Aorta (tissue), 5 donors: ENCODE measurements at regions not wholly inside any gene's neighbourhood (a gene's known extent, or its start where the extent isn't known, plus 50 kb on each side); places are given as distances from the start of the nearest gene placed in this dataset.
A peak's percentile ranks its signal among the peaks of the same experiment; 100 is the strongest.
"Not testable (repeated sequence)": the region's sequence is repeated elsewhere in the genome, so short reads cannot be mapped to it uniquely, and the experiment has no call there.

ENCODE experiments used
- ATAC-seq: fragments of 200-7000 bp; cut with Tn5 transposase; one replicate; pipeline ENCODE4 v1.9.1; 2022; ENCODE audit warnings: moderate library complexity; ENCODE audit not compliant: low FRiP score
- DNase-seq, 2 donors: peaks; one replicate each; pipeline ENCODE4 v3.0.0-alpha.2; 2020
- H3K27ac ChIP-seq, 2 donors: one replicate each; pipeline ENCODE4 v1.5.1; 2013; ENCODE audit warnings: low read length in 2 of 2, mild to moderate bottlenecking in 2 of 2, moderate library complexity in 2 of 2, control low read depth in 1 of 2, inconsistent platforms in 1 of 2, low read depth in 1 of 2
- H3K27me3 ChIP-seq, 2 donors: one replicate each; pipeline ENCODE4 v1.6.1; 2013; ENCODE audit warnings: control low read depth in 1 of 2, low read length in 1 of 2, mild to moderate bottlenecking in 1 of 2, moderate library complexity in 1 of 2; ENCODE audit not compliant: insufficient read depth in 2 of 2, control insufficient read depth in 1 of 2
- H3K36me3 ChIP-seq, 2 donors: one replicate each; pipeline ENCODE4 v1.6.1; 2013; ENCODE audit warnings: control low read depth in 1 of 2, low read length in 1 of 2, mild to moderate bottlenecking in 1 of 2; ENCODE audit not compliant: insufficient read depth in 2 of 2, control insufficient read depth in 1 of 2
- H3K4me1 ChIP-seq, 2 donors: one replicate each; pipeline ENCODE4 v1.6.1; 2013; ENCODE audit warnings: low read length in 2 of 2, control low read depth in 1 of 2, mild to moderate bottlenecking in 1 of 2, moderate library complexity in 1 of 2; ENCODE audit not compliant: insufficient read depth in 2 of 2, control insufficient read depth in 1 of 2
- H3K4me3 ChIP-seq, 2 donors: one replicate each; pipeline ENCODE4 v1.5.1; 2013; ENCODE audit warnings: low read length in 2 of 2, control low read depth in 1 of 2, mild to moderate bottlenecking in 1 of 2
- H3K9me3 ChIP-seq: one replicate; pipeline ENCODE4 v1.6.1; 2013; ENCODE audit warnings: mild to moderate bottlenecking, low read length; ENCODE audit not compliant: control insufficient read depth
- WGBS, 2 donors: extraction: QIAGEN DNeasy Blood & Tissue Kit; methylation state at CpG; one replicate each; pipeline ENCODE4 v1.1.7; 2013; 5-methylcytosine and 5-hydroxymethylcytosine counted together
- intact Hi-C, 2 donors: fragments of 100-400 bp; cut with DNase I; formaldehyde crosslinking; loops; one replicate each; pipeline versions ENCODE4 v1.14.2 to v1.15.0; 2022
- donor health status: healthy with polysubstance abuse.
- donor health status: Bipolar disorder and iron deficiency.
- donor health status: DM: no; HTN: no; CAD: no.
- donor health status: DM: no; HTN: no; CAD: no.
- donor health status: DM: yes; HTN: yes; CAD: no.

GRCh38 chr16:11413907-11414595 is 68.8 kb downstream of the RMI2 start:
- DNase-seq (no peak), ATAC-seq (no peak)
- Histone ChIP-seq H3K4me3 (no peak overlapping the region), H3K27ac (no peak overlapping the region), H3K4me1 (no peaks in the 10 kb centered on the region), H3K36me3 (no peaks in the 10 kb centered on the region), H3K9me3 (no peaks in the 10 kb centered on the region), H3K27me3 (no peaks in the 10 kb centered on the region)
- intact Hi-C loops = loop anchor here (5.0 kb wide), 3 partner anchors 73 to 173 kb away; partner anchors contain the start of gene LITAF (in 1 of the 2)
- WGBS, 2 donors = 86 to 94% methylated on average over 9 to 11 of the region's 11 CpGs

- intact Hi-C loops = loop anchor here (5.0 kb wide), 3 partner anchors 72 to 172 kb away; partner anchors contain the start of gene LITAF (in 1 of the 2)
- H3K27me3 ChIP-seq = no peaks in the 10 kb centered on the region
- no peak overlapping the region for H3K4me3 ChIP-seq
- H3K4me1 ChIP-seq = no peaks in the 10 kb centered on the region
- no peaks in the 10 kb centered on the region for H3K9me3 ChIP-seq
- no peak for DNase-seq
- 84 to 85% methylated on average over 20 to 21 of the region's 21 CpGs for WGBS, 2 donors
- ATAC-seq = no peak
- no peak overlapping the region for H3K27ac ChIP-seq
- no peaks in the 10 kb centered on the region for H3K36me3 ChIP-seq
Observed at GRCh38 chr16:11414815-11415775, 69.8 kb downstream of the RMI2 start.

- ATAC-seq (no peak), DNase-seq (peak in 1 of 2 donors; percentile 59)
- no peaks in the 10 kb centered on the region for H3K4me1 ChIP-seq
- intact Hi-C loops = no loop called here
- no peaks in the 10 kb centered on the region for H3K36me3 ChIP-seq
- H3K27ac ChIP-seq = no peak overlapping the region
- no peaks in the 10 kb centered on the region for H3K9me3 ChIP-seq
- no peak overlapping the region for H3K4me3 ChIP-seq
- WGBS, 2 donors = 88 to 91% methylated on average over 16 of the region's 16 CpGs
- no peaks in the 10 kb centered on the region for H3K27me3 ChIP-seq
Observed at GRCh38 chr16:11416228-11417001, 71.2 kb downstream of the RMI2 start.

DNA sequence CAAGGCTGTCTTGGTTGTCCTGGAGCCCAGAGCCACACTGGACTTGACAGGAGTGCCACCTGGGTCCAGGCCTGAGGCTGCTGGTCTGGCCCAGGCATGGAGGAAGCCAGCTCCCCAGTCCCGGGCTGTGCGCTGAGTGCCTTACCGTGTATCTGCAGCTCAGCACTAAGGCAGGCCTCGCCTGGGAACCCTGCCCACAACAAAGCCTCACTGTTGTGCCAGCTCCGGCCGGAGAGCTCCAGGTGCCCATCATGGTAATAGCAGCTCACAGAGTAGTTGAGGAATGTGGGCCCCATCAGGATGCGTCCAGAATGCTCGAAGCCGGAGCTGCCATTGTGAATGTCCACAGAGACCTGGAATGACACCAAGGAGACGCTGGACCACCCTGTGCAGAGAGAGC is 72.2 kb downstream of the RMI2 start:
- Histone ChIP-seq H3K9me3 (no peaks in the 10 kb centered on the region), H3K36me3 (no peaks in the 10 kb centered on the region), H3K27me3 (no peaks in the 10 kb centered on the region), H3K27ac (no peak overlapping the region), H3K4me3 (no peak overlapping the region), H3K4me1 (no peaks in the 10 kb centered on the region)
- no peak for ATAC-seq
- peak in 1 of 2 donors; percentile 66 for DNase-seq
- WGBS, 2 donors = 69 to 73% methylated on average over 10 of the region's 10 CpGs
- intact Hi-C loops = no loop called here

- Histone ChIP-seq H3K36me3 (no peaks in the 10 kb centered on the region), H3K4me3 (no peak overlapping the region), H3K27ac (no peak overlapping the region), H3K9me3 (no peaks in the 10 kb centered on the region), H3K4me1 (no peaks in the 10 kb centered on the region), H3K27me3 (no peaks in the 10 kb centered on the region)
- intact Hi-C loops = no loop called here
- DNase-seq (no peak), ATAC-seq (no peak)
- WGBS, 2 donors = 93 to 94% methylated on average over 4 of the region's 4 CpGs
Observed at GRCh38 chr16:11418506-11418905, 73.2 kb downstream of the RMI2 start.

DNA sequence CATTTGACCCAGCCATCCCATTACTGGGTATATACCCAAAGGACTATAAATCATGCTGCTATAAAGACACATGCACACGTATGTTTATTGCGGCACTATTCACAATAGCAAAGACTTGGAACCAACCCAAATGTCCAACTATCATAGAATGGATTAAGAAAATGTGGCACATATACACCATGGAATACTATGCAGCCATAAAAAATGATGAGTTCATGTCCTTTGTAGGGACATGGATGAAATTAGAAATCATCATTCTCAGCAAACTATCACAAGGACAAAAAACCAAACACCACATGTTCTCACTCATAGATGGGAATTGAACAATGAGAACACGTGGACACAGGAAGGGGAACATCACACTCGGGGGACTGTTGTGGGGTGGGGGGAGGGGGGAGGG is 74.8 kb downstream of the RMI2 start:
- intact Hi-C loops, ATAC-seq, H3K27me3 ChIP-seq, DNase-seq, H3K4me3 ChIP-seq, H3K36me3 ChIP-seq, H3K27ac ChIP-seq, H3K4me1 ChIP-seq, H3K9me3 ChIP-seq: not testable (repeated sequence)
- 94 to 100% methylated on average over 1 to 4 of the region's 4 CpGs for WGBS, 2 donors

- Histone ChIP-seq H3K36me3 (no peaks in the 10 kb centered on the region), H3K4me1 (no peaks in the 10 kb centered on the region), H3K27ac (no peak overlapping the region), H3K9me3 (no peaks in the 10 kb centered on the region), H3K4me3 (no peak overlapping the region), H3K27me3 (no peaks in the 10 kb centered on the region)
- 97 to 98% methylated on average over 3 of the region's 3 CpGs for WGBS, 2 donors
- ATAC-seq (no peak), DNase-seq (no peak)
- intact Hi-C loops = no loop called here
Observed at GRCh38 chr16:11420895-11421294, 75.6 kb downstream of the RMI2 start.

DNA sequence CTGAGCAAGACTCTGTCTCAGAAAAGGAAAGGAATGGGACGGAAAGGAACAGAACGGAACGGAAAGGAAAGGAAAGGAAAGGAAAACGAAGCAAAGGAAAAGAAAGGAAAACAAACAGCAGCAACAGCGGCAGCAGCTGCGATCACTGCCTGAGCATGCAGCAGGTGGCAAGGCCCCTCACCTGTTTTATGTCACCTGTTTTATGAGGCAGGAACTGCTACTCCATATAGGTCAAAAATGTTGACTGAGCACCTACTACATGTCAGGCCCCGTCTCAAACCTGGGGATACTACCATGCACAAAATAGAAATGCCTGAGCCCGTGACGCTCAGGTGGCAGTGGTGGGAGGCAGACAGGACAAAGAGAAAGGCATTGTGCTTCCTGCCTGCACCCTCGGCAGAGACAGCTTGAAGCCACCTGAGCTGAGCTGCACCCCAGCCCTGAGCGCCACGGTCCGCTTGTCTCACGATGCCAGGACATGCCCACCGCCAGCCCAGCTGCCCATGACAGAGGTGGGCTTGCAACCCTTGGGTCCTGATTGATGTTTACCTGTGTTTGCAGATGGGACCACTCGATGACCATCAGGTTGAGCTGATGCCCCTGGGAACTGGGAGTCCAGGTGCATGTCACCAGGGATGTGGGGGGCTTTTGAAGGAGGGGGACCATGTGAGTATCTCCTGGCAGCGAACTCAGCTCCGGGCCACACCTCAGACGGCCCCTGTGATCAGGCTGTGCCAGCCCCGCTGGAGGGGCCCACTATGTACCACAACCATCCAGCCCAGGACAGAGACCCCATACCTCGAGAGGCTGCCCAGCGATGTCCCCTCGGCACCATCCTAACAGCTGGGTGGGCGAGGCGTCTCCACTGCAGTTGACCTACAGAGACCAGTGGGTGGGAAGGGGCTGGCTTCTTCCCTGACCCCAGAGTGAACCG is 77.4 kb downstream of the RMI2 start:
- no peaks in the 10 kb centered on the region for H3K36me3 ChIP-seq
- H3K4me1 ChIP-seq = no peaks in the 10 kb centered on the region
- H3K9me3 ChIP-seq = no peaks in the 10 kb centered on the region
- DNase-seq = no peak
- intact Hi-C loops = no loop called here
- no peaks in the 10 kb centered on the region for H3K27me3 ChIP-seq
- H3K27ac ChIP-seq = no peak overlapping the region
- no peak for ATAC-seq
- 79 to 91% methylated on average over 26 of the region's 26 CpGs for WGBS, 2 donors
- H3K4me3 ChIP-seq = no peak overlapping the region
